UCSD-AML1 (cell line): ENCODE measurements at regions not wholly inside any gene's neighbourhood (a gene's known extent, or its start where the extent isn't known, plus 50 kb on each side); places are given as distances from the start of the nearest gene placed in this dataset.
"Not testable (repeated sequence)": the region's sequence is repeated elsewhere in the genome, so short reads cannot be mapped to it uniquely, and the experiment has no call there.

Experiments used
- DNase-seq: peaks from one replicate; lab custom pipeline; 2025; ENCODE audit not compliant: unreplicated experiment; lab: John Stamatoyannopoulos, UW

DNA sequence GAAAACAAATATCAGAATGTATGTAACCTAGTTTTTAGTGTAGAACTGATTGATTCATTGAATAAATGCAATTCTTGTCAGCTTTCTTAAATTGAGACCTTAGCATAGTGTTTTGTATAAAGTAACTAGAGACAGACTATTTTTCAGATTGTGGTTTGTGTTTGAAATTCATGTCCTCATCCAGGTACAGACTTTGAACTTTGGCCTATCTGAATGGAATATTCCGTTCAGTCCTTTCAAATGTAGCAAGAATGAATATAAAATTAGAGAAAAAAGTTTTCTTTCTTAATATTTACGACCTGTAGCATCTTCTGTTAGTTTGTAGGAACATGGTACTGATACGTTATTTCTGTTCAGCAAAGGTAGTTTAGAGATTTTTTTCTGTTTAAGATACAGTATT is 378.4 kb upstream of the RGS6 start:
- no peak for DNase-seq

DNA sequence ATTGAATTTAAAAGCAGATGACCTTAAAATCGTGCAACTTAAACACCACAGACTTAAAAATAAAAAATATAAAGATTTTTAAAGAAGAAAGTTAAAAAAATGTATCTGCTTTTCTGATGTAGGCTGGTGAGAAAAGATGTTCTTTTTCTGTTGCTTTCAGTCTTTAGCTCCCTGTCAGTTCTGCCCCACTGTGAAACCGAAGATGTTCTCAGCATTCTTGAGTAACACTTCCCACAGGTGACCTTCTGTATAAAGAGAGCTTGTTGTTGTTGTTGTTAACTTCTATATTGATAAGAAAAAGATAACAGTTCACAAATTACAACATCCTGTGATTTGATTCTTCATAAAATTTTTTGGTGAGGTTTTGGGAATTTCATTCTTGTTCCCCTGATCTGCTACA is 377.9 kb upstream of the RGS6 start:
- no peak for DNase-seq

DNA sequence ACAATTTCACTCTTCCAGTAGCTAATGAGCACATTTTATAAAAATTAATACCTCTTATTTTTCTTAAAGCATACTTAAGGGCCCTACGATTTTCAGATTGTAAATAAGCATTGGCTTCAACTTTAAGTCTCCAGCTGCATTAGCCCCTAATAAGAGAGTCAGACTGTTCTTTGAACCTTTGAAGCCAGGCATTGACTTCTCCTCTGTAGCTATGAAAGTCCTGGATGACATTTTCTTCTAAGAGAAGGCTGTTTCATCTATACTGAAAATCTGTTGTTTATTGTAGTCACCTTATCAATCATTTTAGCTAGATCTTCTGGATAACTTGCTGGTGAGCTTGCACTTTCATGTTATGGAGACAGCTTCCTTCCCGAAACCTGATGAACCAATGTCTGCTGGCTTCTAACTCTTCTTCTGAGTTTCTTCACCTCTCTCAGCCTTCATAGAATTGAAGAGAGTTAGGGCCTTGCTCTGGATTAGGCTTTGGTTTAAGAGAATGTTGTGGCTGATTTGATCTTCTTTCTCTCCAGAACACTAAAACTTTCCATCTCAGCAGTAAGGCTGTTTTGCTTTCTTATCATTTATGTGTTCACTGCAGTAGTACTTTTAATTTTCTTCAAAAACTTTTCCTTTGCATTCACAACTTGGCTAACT is 377.1 kb upstream of the RGS6 start:
- no peak for DNase-seq

DNA sequence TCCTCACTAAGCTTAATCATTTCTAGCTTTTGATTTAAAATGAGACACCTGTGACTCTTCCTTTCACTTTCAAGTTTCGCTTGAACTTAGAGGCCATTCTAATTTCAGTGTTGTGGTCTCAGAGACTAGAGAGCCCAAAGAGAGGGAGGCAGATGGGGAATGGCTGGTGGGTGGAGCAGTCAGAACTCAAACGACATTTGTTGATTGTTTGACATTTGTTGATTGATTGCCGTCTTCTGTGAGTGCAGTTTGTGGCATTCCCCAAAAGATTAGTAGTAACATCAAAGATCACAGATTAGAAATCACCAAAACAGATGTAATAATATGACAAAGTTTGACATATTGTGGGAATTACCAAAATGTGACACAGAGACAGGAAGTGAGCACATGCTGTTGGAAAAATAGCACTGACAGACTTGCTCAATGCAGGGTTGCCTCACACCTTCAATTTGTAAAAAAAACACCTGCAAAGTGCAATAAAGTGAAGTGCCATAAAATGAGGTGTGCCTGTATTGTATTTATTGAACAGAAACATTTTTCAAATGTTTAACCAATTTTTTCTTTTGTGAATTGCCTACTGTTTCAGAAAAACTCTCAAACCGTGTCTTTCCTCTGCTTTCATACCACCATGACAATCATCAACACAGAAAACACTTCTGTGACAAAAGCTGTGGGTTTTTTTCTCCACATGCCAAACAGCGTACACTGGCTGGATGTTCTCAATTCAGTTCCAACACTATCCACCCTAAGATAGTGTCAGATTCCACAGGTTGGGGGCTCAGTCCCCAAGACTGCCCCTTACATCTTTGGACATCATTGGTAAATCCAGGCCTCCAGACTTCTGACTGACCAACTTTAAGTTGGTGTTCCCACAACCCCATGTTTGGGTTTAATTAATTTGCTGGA is 376.3 kb upstream of the RGS6 start:
- no peak for DNase-seq

DNA sequence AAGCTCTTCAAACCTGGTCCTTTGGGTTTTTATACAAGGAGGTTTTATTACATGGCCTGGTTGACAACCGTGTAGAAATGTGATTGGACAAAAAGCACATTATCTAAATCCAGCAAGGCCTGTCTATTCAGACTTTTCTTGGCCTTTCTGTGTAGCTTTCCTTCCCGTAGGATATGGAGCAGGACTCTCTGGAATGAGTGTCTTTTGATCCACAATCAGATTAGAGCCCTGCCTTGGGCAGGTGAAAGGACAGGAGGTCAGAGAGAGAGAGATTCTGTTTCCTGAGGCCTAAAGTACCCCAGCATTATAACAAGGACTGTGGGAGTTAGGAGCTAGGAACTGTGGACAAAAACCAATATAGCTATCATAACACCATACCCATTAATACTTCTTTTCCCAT is 375.5 kb upstream of the RGS6 start:
- DNase-seq, result no peak

DNA sequence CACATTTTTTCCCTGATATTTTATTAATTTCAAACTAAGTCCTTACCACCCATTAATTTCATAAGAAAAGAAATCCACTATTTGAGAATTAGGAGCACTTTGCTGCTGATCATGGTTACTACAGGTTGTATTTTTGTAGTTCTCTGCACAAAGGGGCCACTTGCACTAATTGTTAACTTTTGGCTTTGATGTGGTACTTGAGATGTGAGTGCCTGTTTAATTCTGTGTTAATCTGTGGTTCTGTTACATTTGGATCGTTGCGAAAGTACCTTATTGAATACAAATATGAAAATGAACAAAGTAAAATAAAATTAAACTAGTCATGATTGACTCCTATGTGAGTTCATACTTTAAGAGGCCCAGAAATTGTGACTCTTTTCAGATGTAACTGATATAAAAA is 374.9 kb upstream of the RGS6 start:
- DNase-seq, result no peak

DNA sequence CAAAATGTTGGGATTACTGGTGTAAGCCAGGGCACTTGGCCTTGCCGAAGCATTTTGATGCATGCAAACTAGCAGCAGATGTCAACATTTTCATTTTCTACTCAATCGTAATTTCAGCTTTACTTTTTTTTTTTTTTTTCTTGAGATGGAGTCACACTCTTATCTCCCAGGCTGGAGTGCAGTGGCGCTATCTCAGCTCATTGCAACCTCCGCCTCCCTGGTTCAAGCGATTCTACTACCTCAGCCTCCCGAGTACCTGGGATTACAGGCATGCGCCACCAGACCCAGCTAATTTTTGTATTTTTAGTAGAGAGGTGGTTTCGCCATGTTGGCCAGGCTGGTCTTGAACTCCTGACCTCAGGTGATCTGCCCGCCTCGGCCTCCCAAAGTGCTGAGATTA is 373.3 kb upstream of the RGS6 start:
- not testable (repeated sequence) for DNase-seq

DNA sequence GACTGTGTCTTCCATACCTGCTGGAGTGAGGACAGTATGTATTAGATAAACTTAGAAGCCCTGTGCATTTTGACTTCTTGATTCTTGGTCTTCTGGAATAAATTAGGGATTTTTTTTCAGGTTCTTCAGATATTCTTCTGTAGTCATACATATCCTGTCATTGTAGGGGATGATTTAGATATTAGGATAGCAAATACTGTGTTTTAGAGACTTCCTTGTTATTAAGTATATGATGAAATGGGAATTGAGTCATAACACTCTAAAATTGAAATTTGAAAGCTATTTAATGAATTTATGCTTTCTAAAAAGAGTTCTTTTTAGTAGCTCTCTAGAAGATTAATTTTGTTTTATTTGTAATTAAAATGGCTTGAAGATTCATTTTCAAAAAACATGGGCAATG is 371.5 kb upstream of the RGS6 start:
- no peak for DNase-seq

DNA sequence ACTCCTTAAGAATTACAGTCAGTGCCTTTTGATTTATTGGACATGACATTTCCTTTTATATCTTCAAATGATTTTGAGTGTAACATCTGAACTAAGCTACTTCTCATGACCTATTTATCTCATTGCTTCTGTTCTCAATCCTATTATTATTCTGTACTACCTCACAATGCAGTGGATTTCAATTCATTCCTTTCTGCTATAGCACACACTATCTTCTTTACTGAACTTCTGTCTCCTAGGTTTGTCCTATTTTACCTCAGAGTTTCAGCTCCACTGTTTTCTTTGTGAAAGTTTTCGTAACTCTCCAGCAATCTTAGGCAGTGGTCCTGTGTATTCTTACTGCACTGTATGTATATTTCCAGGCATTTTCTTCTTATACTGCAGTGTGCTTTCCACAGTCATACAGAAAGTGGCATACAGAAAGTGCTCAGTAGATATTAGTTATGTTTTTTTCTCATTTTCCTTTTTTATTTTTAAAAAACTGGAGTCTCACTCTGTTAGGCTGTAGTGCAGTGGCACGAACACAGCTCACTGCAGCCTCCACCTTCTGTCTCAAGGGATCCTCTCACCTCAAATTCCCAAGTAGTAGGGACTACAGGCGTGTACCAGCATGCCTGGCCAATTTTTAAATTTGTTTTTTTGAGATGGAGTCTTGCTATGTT is 368.6 kb upstream of the RGS6 start:
- DNase-seq, result no peak

DNA sequence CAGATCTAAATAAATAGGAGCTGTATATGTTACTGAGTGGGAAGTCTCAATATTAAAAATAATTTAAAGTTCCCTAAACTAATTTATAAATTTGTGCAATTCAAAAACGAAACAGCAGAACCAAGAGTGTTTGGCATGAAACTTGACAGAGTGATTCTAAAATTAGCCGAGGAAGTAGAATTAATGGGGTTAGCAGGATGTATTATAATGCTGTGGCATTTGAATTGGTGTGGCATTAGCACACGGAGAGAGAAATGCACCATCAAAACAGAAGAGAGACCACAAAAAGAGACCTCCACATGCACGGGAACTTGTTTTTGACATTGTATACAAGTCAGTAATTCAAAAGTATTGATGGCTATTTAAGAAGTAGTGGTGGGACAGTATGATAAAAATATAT is 366.0 kb upstream of the RGS6 start:
- DNase-seq, result no peak

DNA sequence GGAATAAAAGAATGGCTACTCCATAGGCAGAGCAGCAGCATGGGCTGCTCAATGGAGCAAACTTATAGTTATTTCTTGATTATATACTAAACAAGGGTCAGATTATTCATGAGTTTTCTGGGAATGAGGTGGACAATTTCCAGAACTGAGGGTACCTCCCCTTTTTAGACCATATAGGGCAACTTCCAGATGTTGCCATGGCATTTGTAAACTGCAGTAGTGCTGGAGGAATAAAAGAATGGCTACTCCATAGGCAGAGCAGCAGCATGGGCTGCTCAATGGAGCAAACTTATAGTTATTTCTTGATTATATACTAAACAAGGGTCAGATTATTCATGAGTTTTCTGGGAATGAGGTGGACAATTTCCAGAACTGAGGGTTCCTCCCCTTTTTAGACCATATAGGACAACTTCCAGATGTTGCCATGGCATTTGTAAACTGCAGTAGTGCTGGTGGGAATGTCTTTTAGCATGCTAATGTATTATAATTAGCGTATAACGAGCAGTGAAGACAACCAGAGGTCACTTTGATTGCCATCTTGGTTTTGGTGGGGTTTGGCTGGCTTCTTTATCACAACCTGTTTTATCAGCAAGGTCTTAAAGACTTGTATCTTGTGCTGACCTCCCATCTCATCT is 364.6 kb upstream of the RGS6 start:
- not testable (repeated sequence) for DNase-seq

DNA sequence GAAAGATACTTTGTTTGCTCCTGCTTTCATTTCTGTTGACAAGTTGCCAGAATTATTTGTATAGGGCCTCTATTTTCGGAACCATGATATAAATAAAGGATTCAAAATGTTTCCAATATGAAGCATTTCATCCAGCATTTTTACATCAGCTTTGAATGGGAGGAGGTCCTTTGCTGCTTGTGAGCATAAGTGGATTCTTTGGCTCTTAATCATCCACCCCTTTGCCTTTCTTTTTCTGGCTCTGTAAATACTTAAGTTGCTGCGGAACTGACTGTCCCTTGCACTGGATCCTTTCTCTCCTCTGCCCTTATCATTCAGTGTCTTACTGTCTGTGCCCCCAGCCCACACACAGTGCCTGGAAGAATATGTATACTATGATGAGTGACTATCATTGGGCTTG is 357.3 kb upstream of the RGS6 start:
- DNase-seq, result no peak

DNA sequence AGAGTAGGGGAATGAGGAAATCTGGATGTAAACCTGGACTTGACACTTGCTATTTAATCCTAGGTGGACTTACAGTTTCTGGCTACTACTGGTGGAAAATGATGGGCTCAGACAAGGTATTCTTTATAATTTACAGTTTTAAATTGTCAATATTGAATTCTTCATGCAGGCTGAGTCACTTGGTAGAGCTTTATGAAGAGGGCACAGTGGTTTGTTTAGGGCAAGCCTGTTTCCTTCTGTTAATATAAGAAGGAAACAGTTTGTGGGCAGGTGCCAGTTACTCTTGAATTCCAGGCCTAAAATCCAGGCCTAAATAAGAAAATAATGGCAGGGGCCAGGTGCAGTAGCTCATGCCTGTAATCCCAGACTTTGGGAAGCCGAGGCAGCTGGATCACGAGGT is 355.8 kb upstream of the RGS6 start:
- DNase-seq, result no peak

DNA sequence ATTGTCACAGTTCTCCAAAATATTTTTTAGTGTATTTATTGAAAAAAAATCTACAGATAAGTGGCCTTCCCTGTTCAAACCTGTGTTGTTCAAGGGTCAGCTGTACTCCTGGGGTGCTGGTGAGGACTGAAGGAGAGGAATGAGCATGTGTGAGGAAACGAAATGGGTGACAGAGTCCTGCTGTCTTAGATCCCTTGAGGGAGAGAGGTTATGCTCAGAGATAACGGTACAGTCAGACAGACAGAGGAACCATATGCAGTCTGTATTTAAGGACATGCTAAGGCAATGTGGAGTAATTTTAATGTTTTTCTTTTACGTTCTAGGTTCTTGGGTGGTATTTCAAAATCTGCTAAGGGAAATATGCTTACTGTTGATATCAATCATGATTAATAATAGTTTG is 352.9 kb upstream of the RGS6 start:
- DNase-seq, result no peak

DNA sequence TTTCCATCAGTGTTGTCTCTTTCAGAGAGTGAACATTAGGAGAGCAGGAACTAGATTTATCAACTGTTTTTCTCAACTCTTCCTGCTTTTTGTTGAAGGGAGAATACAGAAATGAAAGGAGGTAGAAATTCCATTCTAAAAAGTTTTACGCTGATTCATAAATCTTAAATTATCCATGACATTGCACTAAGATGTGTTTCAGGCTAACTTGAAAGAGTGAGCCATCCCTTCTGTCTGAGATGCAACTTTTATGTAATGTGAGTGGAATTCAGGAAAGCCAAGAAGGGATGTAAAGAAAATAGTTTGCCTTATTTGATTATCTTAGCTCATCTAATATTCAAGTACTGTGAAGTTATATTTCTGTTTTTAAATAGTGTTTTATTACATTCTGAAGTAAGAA is 349.5 kb upstream of the RGS6 start:
- no peak for DNase-seq

DNA sequence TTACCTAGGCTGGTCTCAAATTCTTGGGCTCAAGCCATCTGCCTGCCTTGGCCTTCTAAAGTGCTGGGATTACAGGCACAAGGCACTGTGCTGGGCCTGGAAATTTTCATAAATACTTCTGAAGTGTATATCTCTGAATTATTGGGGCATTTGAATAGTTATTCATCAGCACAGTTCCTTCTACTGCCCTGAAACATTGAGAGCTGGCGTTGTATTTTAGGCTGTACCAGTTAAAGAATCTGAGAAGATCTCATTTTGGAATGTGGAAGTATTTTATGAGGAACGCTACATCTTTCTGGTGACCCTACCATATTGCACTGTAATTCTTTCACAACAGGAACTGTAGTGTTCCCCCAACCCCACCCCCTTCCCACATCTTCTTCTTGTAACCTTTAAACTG is 349.0 kb upstream of the RGS6 start:
- no peak for DNase-seq

DNA sequence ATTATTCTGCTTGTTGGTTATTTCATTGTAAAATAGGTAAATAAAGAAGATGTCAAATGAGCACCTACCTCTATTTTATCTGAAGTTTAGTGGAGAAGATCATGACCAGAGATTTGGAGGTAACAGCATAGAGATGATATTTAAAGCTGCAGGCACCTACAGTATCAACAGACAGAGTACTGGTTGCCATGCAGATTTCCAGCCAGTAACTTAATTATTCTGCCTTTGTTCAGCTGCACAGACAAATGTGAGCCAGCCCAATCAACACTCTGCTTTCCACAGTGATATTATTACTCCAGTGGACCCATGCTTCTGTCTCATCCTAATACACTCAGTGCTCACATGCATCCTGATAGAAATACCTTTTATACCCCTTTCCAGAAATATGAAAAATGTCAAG is 348.5 kb upstream of the RGS6 start:
- no peak for DNase-seq

DNA sequence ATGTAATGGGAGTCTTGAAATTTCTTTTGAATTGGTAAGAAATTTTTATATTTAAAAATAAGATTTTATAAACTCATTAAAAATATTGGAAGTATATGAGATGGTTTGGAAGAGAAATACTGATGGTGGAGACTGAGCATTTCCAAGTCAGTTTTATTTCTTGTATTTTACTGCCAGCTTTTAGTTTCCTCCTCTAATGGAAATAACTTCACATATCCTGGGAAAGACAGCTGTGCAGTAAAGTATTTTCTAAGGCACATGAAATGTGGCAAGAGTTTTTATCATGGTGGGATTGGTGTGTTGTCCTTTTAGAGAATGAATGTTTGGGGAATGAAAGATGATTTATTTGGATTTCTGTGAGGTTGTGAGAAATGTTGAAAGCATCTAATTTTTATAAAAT is 346.9 kb upstream of the RGS6 start:
- DNase-seq, result no peak

DNA sequence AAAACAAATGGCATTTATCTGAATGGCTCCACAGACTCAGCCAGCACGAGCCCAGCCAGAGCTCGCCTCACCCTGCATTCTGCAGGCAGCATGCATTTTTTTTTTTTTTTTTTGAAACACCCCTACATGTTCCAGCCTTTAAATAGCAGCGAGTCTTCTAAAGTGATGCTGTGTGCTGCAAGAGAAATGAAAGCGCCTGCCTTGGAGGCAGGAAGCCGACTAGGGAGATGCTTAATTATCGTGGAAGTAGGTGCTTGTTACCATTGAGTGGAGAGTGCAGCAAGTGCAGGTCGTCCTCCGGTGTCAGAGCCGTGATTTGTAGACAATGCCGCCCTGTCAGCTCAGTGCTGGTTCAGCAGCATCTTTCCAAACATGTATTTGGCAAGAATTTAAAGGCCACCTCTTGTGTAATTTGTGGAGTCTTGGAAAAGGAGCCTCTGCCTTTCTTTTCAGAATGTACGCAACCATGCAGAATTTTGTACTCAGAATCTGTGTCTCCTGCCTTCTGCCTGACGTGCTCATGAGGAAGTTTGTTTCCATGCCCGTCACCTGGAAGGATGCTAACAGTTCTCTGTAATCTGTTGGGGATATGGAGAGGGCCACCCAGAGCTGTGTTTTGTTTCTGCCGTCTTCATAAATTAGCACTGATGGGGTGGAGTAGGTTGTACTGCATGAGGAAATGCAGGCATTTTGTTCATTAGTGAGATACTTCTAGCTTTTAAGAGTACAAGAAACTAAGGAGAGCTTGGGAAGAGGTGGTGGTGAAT is 345.9 kb upstream of the RGS6 start:
- DNase-seq, result no peak

DNA sequence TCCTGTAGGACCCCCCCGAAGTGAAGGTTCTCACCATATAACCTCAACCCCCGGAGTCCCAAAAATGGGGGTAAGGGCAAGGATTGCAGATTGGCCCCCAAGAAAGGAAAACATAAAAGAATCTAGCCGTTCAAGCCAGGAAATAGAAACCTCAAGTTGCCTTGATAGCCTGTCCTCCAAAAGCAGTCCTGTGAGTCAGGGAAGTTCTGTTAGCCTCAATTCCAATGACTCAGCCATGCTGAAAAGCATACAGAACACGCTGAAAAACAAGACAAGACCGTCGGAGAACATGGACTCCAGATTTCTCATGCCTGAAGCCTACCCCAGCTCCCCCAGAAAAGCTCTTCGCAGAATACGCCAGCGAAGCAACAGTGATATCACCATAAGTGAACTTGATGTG is 344.2 kb upstream of the RGS6 start:
- no peak for DNase-seq
